ENCODE measurements at regions not wholly inside any gene's neighbourhood (a gene's known extent, or its start where the extent isn't known, plus 50 kb on each side); places are given as distances from the start of the nearest gene placed in this dataset.

- Histone ChIP-seq H3K27me3 (replicated peaks; ENCODE audit: insufficient read depth) (no peaks in the 10 kb centered on the region), H3K4me3 (no peak overlapping the region), H3K27ac (no peak overlapping the region), H3K4me1 (ENCODE audit: control insufficient read depth in 1 of 2, low read depth in 2 of 2) (no peaks in the 10 kb centered on the region), H3K36me3 (no peaks in the 10 kb centered on the region), H3K9me3 (no peaks in the 10 kb centered on the region)
- no peak for ATAC-seq (ENCODE audit: insufficient number of reproducible peaks, low FRiP score, low read depth)
- DNase-seq (ENCODE audit: low spot score) = no peak
- TF ChIP-seq CTCF (IDR thresholded peaks at IDR 0.05) = no peak
Measured at GRCh38 chr17:79379700-79380445, 231.0 kb downstream of the RBFOX3 start.

- Histone ChIP-seq H3K4me1 (ENCODE audit: control insufficient read depth in 1 of 2, low read depth in 2 of 2) (no peaks in the 10 kb centered on the region), H3K4me3 (no peak overlapping the region), H3K27ac (no peak overlapping the region), H3K27me3 (replicated peaks; ENCODE audit: insufficient read depth) (no peaks in the 10 kb centered on the region), H3K36me3 (no peaks in the 10 kb centered on the region), H3K9me3 (no peaks in the 10 kb centered on the region)
- TF ChIP-seq CTCF (IDR thresholded peaks at IDR 0.05) = no peak
- DNase-seq (ENCODE audit: low spot score) (no peak), ATAC-seq (ENCODE audit: insufficient number of reproducible peaks, low FRiP score, low read depth) (no peak)
Measured at GRCh38 chr17:79377230-79377786, 233.5 kb downstream of the RBFOX3 start.

GRCh38 chr17:79374807-79375206 is 236.0 kb downstream of the RBFOX3 start:
- H3K9me3 ChIP-seq = no peaks in the 10 kb centered on the region
- no peak overlapping the region for H3K4me3 ChIP-seq
- no peak for DNase-seq (ENCODE audit: low spot score)
- H3K36me3 ChIP-seq = no peaks in the 10 kb centered on the region
- H3K27me3 ChIP-seq (replicated peaks; ENCODE audit: insufficient read depth) = no peaks in the 10 kb centered on the region
- TF ChIP-seq CTCF (IDR thresholded peaks at IDR 0.05) = no peak
- H3K27ac ChIP-seq = no peak overlapping the region
- H3K4me1 ChIP-seq (ENCODE audit: control insufficient read depth in 1 of 2, low read depth in 2 of 2) = no peaks in the 10 kb centered on the region
- ATAC-seq (ENCODE audit: insufficient number of reproducible peaks, low FRiP score, low read depth) = no peak

- TF ChIP-seq CTCF (IDR thresholded peaks at IDR 0.05) = no peak
Measured at GRCh38 chr17:79374087-79374689, 236.7 kb downstream of the RBFOX3 start.

GRCh38 chr17:79372470-79373238 is 238.2 kb downstream of the RBFOX3 start:
- Histone ChIP-seq H3K36me3 (no peaks in the 10 kb centered on the region), H3K27me3 (replicated peaks; ENCODE audit: insufficient read depth) (no peaks in the 10 kb centered on the region)

More at GRCh38 chr17:79374087-79374689, 236.7 kb downstream of the RBFOX3 start:
- DNase-seq (ENCODE audit: low spot score) (no peak), ATAC-seq (ENCODE audit: insufficient number of reproducible peaks, low FRiP score, low read depth) (no peak)
- no peaks in the 10 kb centered on the region for H3K36me3 ChIP-seq
- H3K27ac ChIP-seq = no peak overlapping the region
- no peaks in the 10 kb centered on the region for H3K9me3 ChIP-seq
- H3K4me3 ChIP-seq = no peak overlapping the region
- H3K4me1 ChIP-seq (ENCODE audit: control insufficient read depth in 1 of 2, low read depth in 2 of 2) = no peaks in the 10 kb centered on the region
- H3K27me3 ChIP-seq (replicated peaks; ENCODE audit: insufficient read depth) = no peaks in the 10 kb centered on the region

More at GRCh38 chr17:79372470-79373238, 238.2 kb downstream of the RBFOX3 start:
- DNase-seq (ENCODE audit: low spot score) = no peak
- no peak for TF ChIP-seq CTCF (IDR thresholded peaks at IDR 0.05)
- no peak for ATAC-seq (ENCODE audit: insufficient number of reproducible peaks, low FRiP score, low read depth)
- Histone ChIP-seq H3K4me1 (ENCODE audit: control insufficient read depth in 1 of 2, low read depth in 2 of 2) (no peaks in the 10 kb centered on the region), H3K27ac (no peak overlapping the region), H3K9me3 (no peaks in the 10 kb centered on the region), H3K4me3 (no peak overlapping the region)

Data from thoracic aorta (tissue), 2 donors.